ENCODE measurements at regions not wholly inside any gene's neighbourhood (a gene's known extent, or its start where the extent isn't known, plus 50 kb on each side); places are given as distances from the start of the nearest gene placed in this dataset.

- Histone ChIP-seq H3K27ac (no peak overlapping the region), H3K9me3 (no peaks in the 10 kb centered on the region), H3K4me1 (no peaks in the 10 kb centered on the region), H3K36me3 (no peaks in the 10 kb centered on the region), H3K27me3 (no peaks in the 10 kb centered on the region), H3K4me3 (replicated peaks in 1 of 3) (no peak overlapping the region)
- DNase-seq, result no peak
- TF ChIP-seq CTCF (IDR thresholded peaks at IDR 0.05) (no peak), POLR2A (IDR thresholded peaks at IDR 0.05) (no peak)
- intact Hi-C loops (cut with DNase I), result no loop called here
- WGBS, 2 donors, result 85 to 86% methylated on average over 2 of the region's 2 CpGs
Measured at GRCh38 chr2:4180631-4181030, 477.3 kb downstream of the DCDC2C start.

GRCh38 chr2:4181062-4181461 is 477.7 kb downstream of the DCDC2C start:
- Histone ChIP-seq H3K4me1 (no peaks in the 10 kb centered on the region), H3K36me3 (no peaks in the 10 kb centered on the region), H3K4me3 (replicated peaks in 1 of 3) (no peak overlapping the region), H3K27me3 (no peaks in the 10 kb centered on the region), H3K9me3 (no peaks in the 10 kb centered on the region), H3K27ac (no peak overlapping the region)
- TF ChIP-seq POLR2A (IDR thresholded peaks at IDR 0.05), result no peak
- TF ChIP-seq CTCF (IDR thresholded peaks at IDR 0.05), result no peak
- no peak for DNase-seq
- 84 to 86% methylated on average over 1 of the region's 1 CpG for WGBS, 2 donors
- intact Hi-C loops (cut with DNase I), result no loop called here

- Histone ChIP-seq H3K27me3 (no peaks in the 10 kb centered on the region), H3K27ac (no peak overlapping the region), H3K9me3 (no peaks in the 10 kb centered on the region), H3K4me1 (peaks cover 0 to 8% of the 10 kb centered on the region in 2 donors), H3K36me3 (no peaks in the 10 kb centered on the region), H3K4me3 (replicated peaks in 1 of 3) (no peak overlapping the region)
- DNase-seq, result no peak
- 93 to 97% methylated on average over 2 of the region's 2 CpGs for WGBS, 2 donors
- intact Hi-C loops (cut with DNase I), result no loop called here
- TF ChIP-seq CTCF (IDR thresholded peaks at IDR 0.05) (no peak), POLR2A (IDR thresholded peaks at IDR 0.05) (no peak)
Measured at GRCh38 chr2:4188561-4188960, 485.2 kb downstream of the DCDC2C start.

GRCh38 chr2:4190548-4190947 is 487.2 kb downstream of the DCDC2C start:
- no peaks in the 10 kb centered on the region for H3K36me3 ChIP-seq
- TF ChIP-seq POLR2A (IDR thresholded peaks at IDR 0.05), result no peak
- peak in 2 of 6 experiments; percentile 8 to 18 for TF ChIP-seq CTCF (IDR thresholded peaks at IDR 0.05)
- no peaks in the 10 kb centered on the region for H3K27me3 ChIP-seq
- DNase-seq, result peak; percentile 18 to 25
- peaks cover 0 to 8% of the 10 kb centered on the region in 2 donors for H3K4me1 ChIP-seq
- 31 to 37% methylated on average over 5 of the region's 5 CpGs for WGBS, 2 donors
- H3K9me3 ChIP-seq, result no peaks in the 10 kb centered on the region
- H3K27ac ChIP-seq, result no peak overlapping the region
- intact Hi-C loops (cut with DNase I), result no loop called here
- no peak overlapping the region for H3K4me3 ChIP-seq (replicated peaks in 1 of 3)

- Histone ChIP-seq H3K9me3 (no peaks in the 10 kb centered on the region), H3K4me1 (peaks cover 0 to 8% of the 10 kb centered on the region in 2 donors), H3K36me3 (no peaks in the 10 kb centered on the region), H3K27ac (no peak overlapping the region), H3K4me3 (replicated peaks in 1 of 3) (no peak overlapping the region), H3K27me3 (no peaks in the 10 kb centered on the region)
- 93 to 94% methylated on average over 2 of the region's 2 CpGs for WGBS, 2 donors
- no peak for DNase-seq
- intact Hi-C loops (cut with DNase I), result no loop called here
- TF ChIP-seq CTCF (IDR thresholded peaks at IDR 0.05) (no peak), POLR2A (IDR thresholded peaks at IDR 0.05) (no peak)
Measured at GRCh38 chr2:4192119-4192518, 488.7 kb downstream of the DCDC2C start.

Measured in thyroid gland (tissue), 4 donors.